ENCODE measurements at regions not wholly inside any gene's neighbourhood (a gene's known extent, or its start where the extent isn't known, plus 50 kb on each side); places are given as distances from the start of the nearest gene placed in this dataset.
"Not testable (repeated sequence)": the region's sequence is repeated elsewhere in the genome, so short reads cannot be mapped to it uniquely, and the experiment has no call there.

- ChIA-PET POLR2A (no interaction called here), CTCF (no interaction called here)
These were observed 87.7 kb upstream of the LRRN2 start for GRCh38 chr1:204773246-204773645.

- POLR2A ChIA-PET = no interaction called here
- CTCF ChIA-PET = interaction anchor here (1.3 kb wide), 1 partner anchor 32 kb away, joined by 4 read pairs; no protein-coding TSS in a partner anchor
These were observed 90.0 kb upstream of the LRRN2 start for GRCh38 chr1:204775546-204775945.

GRCh38 chr1:204777591-204777990 lies 92.1 kb upstream of the LRRN2 start:
- CTCF ChIA-PET = no interaction called here
- POLR2A ChIA-PET = no interaction called here

GRCh38 chr1:204780630-204781029 lies 90.0 kb upstream of the NFASC start:
- POLR2A ChIA-PET = no interaction called here
- CTCF ChIA-PET = interaction anchor here (1.3 to 1.9 kb wide), 3 partner anchors 11 to 33 kb away, joined by 3 to 10 read pairs (median 4); no protein-coding TSS in a partner anchor

- POLR2A ChIA-PET = no interaction called here
- CTCF ChIA-PET = interaction anchor here (1.3 to 1.9 kb wide), 3 partner anchors 9 to 35 kb away, joined by 3 to 10 read pairs (median 4); no protein-coding TSS in a partner anchor
These were observed 88.5 kb upstream of the NFASC start for GRCh38 chr1:204782118-204782700.

GRCh38 chr1:204785023-204785422 lies 85.6 kb upstream of the NFASC start:
- POLR2A ChIA-PET, CTCF ChIA-PET: not testable (repeated sequence)

- ChIA-PET CTCF (interaction anchor here (2.3 kb wide), 1 partner anchor 19 kb away, joined by 9 read pairs; no protein-coding TSS in a partner anchor), POLR2A (no interaction called here)
These were observed 82.2 kb upstream of the NFASC start for GRCh38 chr1:204788470-204788869.

GRCh38 chr1:204791453-204792353 lies 79.0 kb upstream of the NFASC start:
- ChIA-PET POLR2A (no interaction called here), CTCF (interaction anchor here (0.5 to 3.7 kb wide), 11 partner anchors 9 to 283 kb away, joined by 3 to 49 read pairs (median 4); no protein-coding TSS in a partner anchor)

- CTCF ChIA-PET = interaction anchor here (0.5 to 3.7 kb wide), 8 partner anchors 9 to 284 kb away, joined by 3 to 49 read pairs (median 4); no protein-coding TSS in a partner anchor
- POLR2A ChIA-PET = no interaction called here
These were observed 78.3 kb upstream of the NFASC start for GRCh38 chr1:204792354-204792692.

- POLR2A ChIA-PET = no interaction called here
These were observed 77.3 kb upstream of the NFASC start for GRCh38 chr1:204793259-204793914.

GRCh38 chr1:204796886-204797285 lies 73.8 kb upstream of the NFASC start:
- CTCF ChIA-PET = interaction anchor here (4.0 kb wide), 1 partner anchor 11 kb away, joined by 22 read pairs; no protein-coding TSS in a partner anchor
- POLR2A ChIA-PET = not testable (repeated sequence)

More at GRCh38 chr1:204793259-204793914, 77.3 kb upstream of the NFASC start:
- CTCF ChIA-PET = interaction anchor here (2.1 to 3.7 kb wide), 2 partner anchors 11 to 14 kb away, joined by 13 to 49 read pairs; no protein-coding TSS in a partner anchor

GRCh38 chr1:204797401-204797800 lies 73.3 kb upstream of the NFASC start:
- ChIA-PET CTCF (interaction anchor here (4.0 kb wide), 1 partner anchor 10 kb away, joined by 22 read pairs; no protein-coding TSS in a partner anchor), POLR2A (no interaction called here)

GRCh38 chr1:204799630-204800029 lies 71.0 kb upstream of the NFASC start:
- CTCF ChIA-PET = no interaction called here
- POLR2A ChIA-PET = no interaction called here

GRCh38 chr1:204801211-204801610 lies 69.5 kb upstream of the NFASC start:
- POLR2A ChIA-PET = no interaction called here
- CTCF ChIA-PET = interaction anchor here (1.6 kb wide), 1 partner anchor 9 kb away, joined by 5 read pairs; no protein-coding TSS in a partner anchor

- ChIA-PET CTCF (interaction anchor here (1.2 to 3.3 kb wide), 3 partner anchors 10 to 237 kb away, joined by 4 to 13 read pairs (median 5); no protein-coding TSS in a partner anchor), POLR2A (no interaction called here)
These were observed 68.1 kb upstream of the NFASC start for GRCh38 chr1:204802401-204803175.

- ChIA-PET POLR2A (no interaction called here), CTCF (interaction anchor here (1.2 to 3.3 kb wide), 4 partner anchors 11 to 238 kb away, joined by 4 to 13 read pairs (median 4); no protein-coding TSS in a partner anchor)
These were observed 67.1 kb upstream of the NFASC start for GRCh38 chr1:204803607-204804006.

GRCh38 chr1:204806943-204807687 lies 63.5 kb upstream of the NFASC start:
- ChIA-PET POLR2A (no interaction called here), CTCF (interaction anchor here (0.5 to 3.6 kb wide), 43 partner anchors 10 to 458 kb away, joined by 3 to 50 read pairs (median 4); partner anchors contain the start of gene MDM4)

GRCh38 chr1:204809488-204809887 lies 61.2 kb upstream of the NFASC start:
- POLR2A ChIA-PET = no interaction called here
- CTCF ChIA-PET = interaction anchor here (3.6 kb wide), 1 partner anchor 17 kb away, joined by 49 read pairs; no protein-coding TSS in a partner anchor

All from activated CD8-positive, alpha-beta memory T cell treated with anti-CD3 and anti-CD28 coated beads for 36 hours (primary cell).